Eye (tissue), 1 donor: ENCODE measurements at regions not wholly inside any gene's neighbourhood (a gene's known extent, or its start where the extent isn't known, plus 50 kb on each side); places are given as distances from the start of the nearest gene placed in this dataset.
"Not testable (repeated sequence)": the region's sequence is repeated elsewhere in the genome, so short reads cannot be mapped to it uniquely, and the experiment has no call there.

Source experiments
- DNase-seq: peaks from one replicate; pipeline ENCODE4 v3.0.0-alpha.2; 2015

GRCh38 chr16:55044201-55044975 lies 113.7 kb downstream of the IRX5 start:
- DNase-seq = no peak

GRCh38 chr16:55045329-55045728 lies 114.7 kb downstream of the IRX5 start:
- no peak for DNase-seq

DNA sequence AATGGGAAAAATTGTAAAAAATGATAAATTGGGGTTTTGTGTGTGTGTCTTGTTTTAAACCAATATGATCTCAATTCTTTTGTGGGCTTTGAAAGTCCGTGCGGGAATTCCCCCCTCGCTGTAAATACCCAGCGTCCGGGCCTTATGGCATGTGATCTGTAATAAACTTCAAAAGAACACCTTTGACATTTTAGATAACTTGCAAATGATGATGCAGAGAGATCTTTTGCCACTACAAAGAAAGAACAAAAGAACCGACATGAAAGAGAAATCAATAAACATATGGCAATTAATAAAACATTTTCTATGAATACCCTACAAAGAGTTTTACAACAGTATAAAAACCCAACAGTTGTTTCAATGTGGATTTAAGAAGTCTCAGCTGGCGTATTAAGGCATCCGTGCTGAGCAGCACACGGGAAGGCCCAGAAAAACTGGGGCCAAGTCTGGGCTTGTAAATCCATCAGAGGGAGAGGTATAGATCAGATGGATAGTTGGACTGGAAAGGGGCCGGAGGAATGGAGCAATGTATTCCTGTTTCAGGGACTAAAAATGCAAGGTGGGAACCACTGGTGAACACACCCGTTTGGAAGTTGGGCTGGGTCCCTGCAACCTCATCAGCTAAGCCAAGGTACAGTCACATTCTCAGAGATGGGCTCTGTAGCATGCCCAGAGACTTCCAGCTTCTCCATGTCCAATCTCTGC lies 115.2 kb downstream of the IRX5 start:
- no peak for DNase-seq

GRCh38 chr16:55046513-55046912 lies 115.8 kb downstream of the IRX5 start:
- DNase-seq = no peak

GRCh38 chr16:55046916-55047315 lies 116.3 kb downstream of the IRX5 start:
- no peak for DNase-seq

DNA sequence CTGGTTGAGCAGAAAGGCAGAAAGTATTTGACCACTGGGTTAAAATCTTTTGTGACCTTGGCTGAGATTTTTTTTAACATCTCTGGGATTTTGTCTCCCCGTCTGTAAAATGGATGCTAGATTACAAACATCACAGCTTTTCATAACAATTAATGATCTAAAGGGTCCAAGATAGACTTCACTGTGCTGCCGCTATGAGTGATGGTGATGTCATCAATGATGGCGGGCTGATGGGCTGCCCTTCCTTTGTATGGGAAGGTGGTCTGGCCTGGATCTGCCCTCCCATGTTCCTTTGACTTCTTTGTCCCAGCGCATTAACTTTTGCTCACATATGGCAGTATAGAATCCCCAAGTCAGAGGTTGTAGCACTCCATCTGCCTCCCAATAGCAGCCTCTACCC lies 116.7 kb downstream of the IRX5 start:
- DNase-seq = no peak

DNA sequence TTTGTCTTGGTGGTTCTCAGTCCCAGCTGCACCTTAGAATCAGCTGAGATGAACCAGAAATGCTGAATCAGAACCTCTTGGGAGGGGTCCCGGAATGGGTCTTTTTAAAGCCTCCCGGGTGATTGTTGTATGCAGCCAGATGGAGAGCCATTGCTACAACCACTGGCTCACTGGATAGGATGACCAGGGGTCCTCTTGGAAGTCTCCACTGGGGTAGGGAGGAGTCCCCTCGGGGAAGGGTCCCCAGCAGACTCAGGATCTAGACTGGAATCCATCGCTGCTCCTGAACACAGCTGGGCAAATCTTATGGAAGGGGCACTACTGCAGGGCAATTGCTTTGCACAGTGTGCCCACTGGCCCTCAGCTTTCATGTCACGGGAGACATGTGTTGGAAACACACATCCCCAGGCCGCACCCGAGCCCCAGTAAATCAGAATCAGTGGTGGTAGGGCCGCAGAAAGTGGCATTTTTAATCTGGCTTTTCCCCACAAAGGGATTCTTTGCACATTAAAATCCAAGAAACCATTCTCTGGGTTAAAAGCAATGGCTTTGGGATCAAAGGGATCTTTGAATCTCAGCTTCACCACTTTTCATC lies 117.3 kb downstream of the IRX5 start:
- DNase-seq = no peak

GRCh38 chr16:55048745-55049144 lies 118.1 kb downstream of the IRX5 start:
- no peak for DNase-seq

- DNase-seq = no peak
Observed at GRCh38 chr16:55051571-55052347, 121.1 kb downstream of the IRX5 start.

DNA sequence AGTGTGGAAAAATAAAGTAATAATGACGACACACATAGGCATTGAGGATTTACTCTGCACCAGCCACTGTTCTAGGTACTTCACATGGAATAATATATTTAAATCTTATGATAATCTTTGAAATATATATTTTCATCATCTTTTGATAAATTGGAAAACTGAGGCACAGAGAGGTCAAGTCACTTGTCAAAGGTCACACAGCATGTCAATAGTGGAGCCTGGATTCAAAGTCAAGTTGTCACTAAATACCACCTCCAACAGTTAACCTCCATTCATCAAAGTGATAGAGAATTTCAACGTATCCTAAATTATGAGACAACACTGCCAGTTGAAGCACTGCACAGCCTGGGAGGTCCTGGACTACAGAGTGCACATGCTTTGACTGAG lies 121.7 kb downstream of the IRX5 start:
- no peak for DNase-seq

GRCh38 chr16:55052741-55053415 lies 122.2 kb downstream of the IRX5 start:
- DNase-seq = no peak

DNA sequence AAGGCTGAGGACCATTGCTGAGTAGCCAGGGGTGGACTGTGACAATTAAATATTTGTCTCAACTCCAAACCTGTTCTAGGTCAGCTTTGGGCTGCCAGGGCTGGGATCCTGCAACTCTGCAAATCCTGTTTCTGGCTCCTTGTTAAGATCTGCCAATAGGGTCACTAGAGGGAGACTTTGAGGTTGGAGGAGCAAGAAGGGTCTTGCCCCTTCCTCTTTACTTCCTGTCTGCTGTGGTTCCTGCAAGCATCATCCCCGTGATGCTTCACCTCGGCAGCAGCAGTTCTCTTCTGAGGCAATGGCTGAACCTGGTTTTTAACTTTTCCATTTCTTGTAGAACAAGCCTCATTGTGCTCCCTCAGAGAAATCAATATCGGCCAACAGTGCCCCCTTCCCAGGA lies 124.6 kb downstream of the IRX5 start:
- DNase-seq = no peak

DNA sequence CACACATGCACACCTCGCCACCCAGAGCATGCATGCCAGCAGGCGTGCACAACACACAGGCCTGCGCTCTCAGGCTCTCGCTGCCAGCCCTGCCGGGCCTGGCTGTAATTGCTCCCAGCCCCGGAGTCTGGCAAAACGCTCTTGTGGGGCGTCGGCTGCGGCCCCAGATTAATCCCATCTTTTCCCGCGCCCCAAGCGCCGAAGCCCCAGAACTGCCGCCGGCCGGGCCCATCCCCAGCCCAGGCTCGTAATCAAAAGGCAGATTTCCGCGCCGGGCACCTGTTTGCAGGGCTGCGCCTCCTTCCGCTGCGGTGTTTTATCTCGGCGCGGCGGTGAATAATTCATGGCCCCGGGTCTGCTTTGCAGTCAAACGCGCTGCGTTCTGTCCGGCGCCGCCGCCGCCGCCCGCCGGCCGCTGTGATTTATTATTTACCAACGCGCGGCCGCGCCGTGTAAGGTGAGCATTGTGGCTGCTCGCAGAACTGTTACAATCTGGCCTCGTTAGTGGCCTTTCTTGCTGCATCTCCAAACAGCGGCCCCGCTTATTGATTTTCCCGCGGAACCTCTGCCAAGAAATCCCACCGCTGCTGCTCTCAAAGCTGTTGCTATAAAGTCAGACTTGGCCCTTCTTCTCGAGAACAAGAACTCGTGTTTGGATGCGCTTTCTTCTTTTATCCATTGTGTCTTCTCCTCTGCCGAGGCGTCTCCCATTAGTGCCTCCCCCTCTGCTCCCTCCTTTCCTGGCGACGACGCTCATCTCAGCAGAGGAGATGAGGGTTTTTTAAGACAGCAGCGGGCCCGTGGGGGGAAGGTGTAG lies 126.1 kb downstream of the IRX5 start:
- peak; percentile 88 for DNase-seq

DNA sequence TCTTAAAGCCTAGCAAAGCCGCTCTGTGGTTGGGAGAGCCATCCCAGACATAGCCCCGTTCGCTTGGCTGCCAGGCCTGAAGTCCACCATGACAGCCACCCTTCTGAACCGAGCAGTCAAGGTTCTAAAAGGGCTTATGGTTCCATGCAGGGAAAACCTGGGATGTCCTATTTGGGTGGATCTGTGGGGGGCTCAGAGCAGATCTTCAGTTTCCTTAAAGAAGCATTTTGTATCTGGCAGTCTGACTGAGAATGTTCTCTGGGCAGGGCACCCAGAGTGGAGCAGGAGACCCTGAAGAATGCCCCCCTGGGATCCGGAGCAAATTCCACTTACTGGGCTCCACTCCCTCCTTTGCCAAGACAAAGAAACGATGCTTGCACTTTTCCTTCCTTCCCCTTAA lies 127.2 kb downstream of the IRX5 start:
- no peak for DNase-seq

DNA sequence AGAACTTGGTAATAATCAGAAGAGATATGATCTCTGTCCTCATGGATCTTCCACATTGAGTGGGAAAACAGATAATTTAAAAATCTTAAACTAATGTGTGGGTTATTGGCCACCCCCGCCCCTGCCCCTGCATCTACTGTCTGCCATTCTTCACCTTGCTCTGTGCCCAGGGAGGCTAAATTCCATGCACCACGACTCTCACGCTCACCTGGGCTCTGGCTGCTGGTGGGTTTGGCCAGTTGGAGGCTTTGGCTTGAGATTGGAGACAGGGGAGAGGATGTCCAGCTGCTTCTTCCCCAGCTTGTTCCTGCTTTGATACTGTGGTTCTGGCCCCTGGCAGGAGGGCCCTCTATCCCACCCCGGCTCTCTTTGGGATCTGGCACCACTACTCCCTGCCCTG lies 127.9 kb downstream of the IRX5 start:
- DNase-seq = no peak

DNA sequence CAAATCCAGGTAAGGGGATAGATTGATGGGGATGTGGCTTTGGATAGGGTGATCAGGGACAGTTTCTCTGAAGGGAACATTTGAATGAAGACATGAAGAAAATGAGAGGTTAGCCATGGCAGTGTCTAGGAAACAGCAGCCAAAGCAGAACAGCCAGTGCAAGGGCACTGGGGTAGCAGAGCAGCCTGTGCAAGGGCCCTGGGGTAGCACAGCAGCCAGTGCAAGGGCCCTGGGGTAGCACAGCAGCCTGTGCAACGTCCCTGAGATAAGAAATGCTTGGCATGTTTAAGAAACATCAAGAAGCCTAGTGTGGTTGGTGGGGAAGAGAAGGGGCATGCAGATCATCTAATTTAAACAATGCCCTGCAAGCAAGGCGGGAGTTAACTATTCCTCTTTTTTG lies 128.5 kb downstream of the IRX5 start:
- DNase-seq = no peak

DNA sequence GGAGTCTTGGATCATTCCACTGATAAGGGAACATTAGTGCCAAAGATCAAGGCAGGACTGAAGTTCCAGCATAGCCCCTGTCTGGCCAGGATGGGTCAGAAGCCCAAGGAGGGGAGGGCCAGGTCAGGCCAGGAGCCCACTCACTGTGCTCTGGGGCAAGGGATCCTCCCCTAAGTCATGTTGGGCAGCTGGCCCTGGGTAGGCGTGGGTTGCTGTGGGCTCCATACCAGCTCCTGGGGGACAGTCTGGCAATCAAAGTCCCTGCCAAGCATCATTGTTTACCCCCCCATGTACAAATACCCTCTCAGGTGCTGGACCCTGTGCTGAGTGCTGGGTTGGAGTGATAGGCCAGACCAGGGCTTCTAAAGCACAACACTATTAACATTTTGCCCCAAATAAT lies 130.5 kb downstream of the IRX5 start:
- DNase-seq = no peak

DNA sequence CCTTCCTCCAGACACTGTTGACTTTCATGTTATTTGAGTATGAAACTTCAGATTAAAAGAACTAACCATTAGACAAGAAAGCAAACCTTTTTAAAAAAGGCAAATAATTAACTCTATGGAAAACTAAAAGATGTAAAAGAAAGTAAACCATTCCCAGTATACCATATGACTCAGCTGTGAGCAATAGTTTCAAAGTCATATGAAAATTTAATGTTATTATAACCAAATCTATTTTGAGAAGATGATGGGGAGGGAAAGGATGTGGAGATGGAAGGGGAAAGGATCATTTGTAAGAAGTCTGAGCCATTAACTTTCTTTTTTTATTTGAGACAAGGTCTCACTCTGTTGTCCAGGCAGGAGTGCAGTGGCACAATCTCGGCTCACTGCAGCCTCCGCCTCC lies 131.8 kb downstream of the IRX5 start:
- DNase-seq = no peak

DNA sequence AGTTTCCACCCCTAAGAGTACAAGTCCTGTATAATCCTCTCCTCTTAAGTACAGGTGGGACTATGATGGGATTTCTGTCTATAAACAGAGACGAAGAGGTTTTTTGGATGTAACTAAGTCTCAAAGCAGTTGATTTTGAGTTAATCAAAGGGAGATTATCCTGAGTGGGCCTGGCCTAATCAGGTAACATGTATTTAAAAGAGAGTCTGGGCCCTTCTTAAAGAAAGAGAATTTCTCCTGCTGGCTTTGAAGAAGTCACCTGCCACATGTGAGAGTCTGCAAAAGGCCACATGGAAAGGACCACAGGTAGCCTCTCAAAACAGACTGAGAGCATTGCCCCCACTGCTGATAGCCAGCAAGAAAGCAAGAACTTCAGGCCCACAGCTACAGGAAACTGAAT lies 142.3 kb downstream of the IRX5 start:
- DNase-seq = no peak

- DNase-seq = no peak
Observed at GRCh38 chr16:55073830-55074229, 143.2 kb downstream of the IRX5 start.

GRCh38 chr16:55075208-55075607 lies 144.5 kb downstream of the IRX5 start:
- DNase-seq = not testable (repeated sequence)

DNA sequence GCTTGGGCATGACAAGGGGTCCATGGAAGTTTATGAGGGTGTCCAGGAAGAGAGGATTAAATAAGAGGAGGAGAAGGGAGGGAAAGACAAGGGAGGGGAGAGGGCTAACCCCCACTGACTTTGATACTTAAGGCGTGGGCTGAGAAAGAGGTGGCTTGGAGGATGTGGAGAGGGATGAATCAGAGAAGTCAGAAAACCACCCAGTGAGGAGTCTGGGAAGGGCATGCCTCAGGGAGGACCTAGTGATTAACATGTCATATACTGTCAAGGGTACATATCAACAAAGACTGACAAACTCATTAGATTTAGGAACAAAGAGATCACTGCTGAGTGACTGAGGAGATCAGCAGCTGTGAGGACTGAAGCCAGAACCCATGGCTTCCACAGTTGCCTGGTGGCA lies 145.4 kb downstream of the IRX5 start:
- no peak for DNase-seq
